ENCODE measurements at regions not wholly inside any gene's neighbourhood (a gene's known extent, or its start where the extent isn't known, plus 50 kb on each side); places are given as distances from the start of the nearest gene placed in this dataset.

DNA sequence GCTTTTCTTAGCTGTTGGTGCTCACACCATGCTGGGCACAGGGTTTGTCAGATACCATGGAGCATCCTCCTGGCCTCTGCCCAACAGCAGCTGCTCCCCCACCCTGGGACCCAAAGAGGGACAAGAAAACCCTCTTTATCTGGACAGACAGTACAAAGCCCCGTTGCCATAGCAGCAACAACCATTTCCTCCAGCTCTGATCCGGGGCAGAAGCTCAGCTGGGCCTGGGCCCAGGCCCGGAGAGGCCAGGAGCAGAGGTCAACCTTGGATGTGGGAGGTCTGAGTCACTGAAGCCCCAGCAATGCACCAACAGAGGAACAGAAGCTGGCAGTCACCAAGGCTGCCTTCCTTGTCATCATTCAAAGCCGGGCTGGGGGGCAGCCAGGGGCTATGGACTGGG lies 228.4 kb upstream of the POU3F1 start:
- H3K23ac ChIP-seq (ENCODE audit: insufficient read length, low read depth, low read length) = no peak overlapping the region
- no peaks in the 10 kb centered on the region for H3K79me1 ChIP-seq (ENCODE audit: insufficient read depth, low read depth, low read length, poor library complexity, severe bottlenecking)
- H2BK15ac ChIP-seq (ENCODE audit: low read depth, low read length) = no peak overlapping the region
- no peak overlapping the region for H3T11ph ChIP-seq (ENCODE audit: low read length)
- H3K4ac ChIP-seq (ENCODE audit: low read depth, low read length) = no peak overlapping the region
- peaks cover 44 to 45% of the 10 kb centered on the region in 2 experiments for H3K4me1 Mint-ChIP-seq
- no peak overlapping the region for H3K56ac ChIP-seq (ENCODE audit: insufficient read length, low read depth, low read length)
- H3K18ac ChIP-seq (ENCODE audit: insufficient read length, low read depth, low read length) = no peak overlapping the region
- H3K9ac ChIP-seq (ENCODE audit: extremely low read depth, insufficient read length, low read length) = no peak overlapping the region
- H3K27me3 ChIP-seq (ENCODE audit: insufficient read depth, low read length) = no peaks in the 10 kb centered on the region
- DNase-seq = no peak
- H3K27ac ChIP-seq (ENCODE audit: insufficient read length, low read depth, low read length) = no peak overlapping the region
- H4K8ac ChIP-seq (replicated peaks; ENCODE audit: insufficient read length, low read depth, low read length) = no peak overlapping the region
- no peaks in the 10 kb centered on the region for H3K79me2 ChIP-seq (ENCODE audit: insufficient read depth, low read length)
- no peak overlapping the region for H4K5ac ChIP-seq (ENCODE audit: insufficient read length, low read depth, low read length)
- no peaks in the 10 kb centered on the region for H3K23me2 ChIP-seq (ENCODE audit: insufficient read length, low read depth, low read length, poor library complexity, severe bottlenecking)
- H2BK120ac ChIP-seq (ENCODE audit: low read depth, low read length, poor library complexity, severe bottlenecking) = no peak overlapping the region
- H3K36me3 Mint-ChIP-seq (ENCODE audit: insufficient read depth in 1 of 3, low read depth in 3 of 3) = peaks cover 21 to 34% (median 23%) of the 10 kb centered on the region in 3 experiments
- H2BK20ac ChIP-seq (ENCODE audit: low read depth, low read length, poor library complexity, severe bottlenecking) = no peak overlapping the region
- no peak overlapping the region for H3K4me2 ChIP-seq (ENCODE audit: insufficient read depth, insufficient read length, low read length)
- H2AK5ac ChIP-seq (ENCODE audit: insufficient read length, low read length) = no peak overlapping the region
- no peak overlapping the region for H3K27ac Mint-ChIP-seq
- H4K91ac ChIP-seq (ENCODE audit: insufficient read length, low read depth, low read length) = no peak overlapping the region
- H3K27me3 Mint-ChIP-seq (ENCODE audit: low read depth) = peaks cover 1% of the 10 kb centered on the region
- peaks cover 6% of the 10 kb centered on the region; the same call in 1 of the 2 replicates for H3K4me1 ChIP-seq (ENCODE audit: insufficient read depth, low read length)
- H3K14ac ChIP-seq (ENCODE audit: insufficient read depth, low read length) = no peak overlapping the region
- H2BK12ac ChIP-seq (ENCODE audit: insufficient read length, low read depth, low read length) = no peak overlapping the region
- TF ChIP-seq, protein P1, sequence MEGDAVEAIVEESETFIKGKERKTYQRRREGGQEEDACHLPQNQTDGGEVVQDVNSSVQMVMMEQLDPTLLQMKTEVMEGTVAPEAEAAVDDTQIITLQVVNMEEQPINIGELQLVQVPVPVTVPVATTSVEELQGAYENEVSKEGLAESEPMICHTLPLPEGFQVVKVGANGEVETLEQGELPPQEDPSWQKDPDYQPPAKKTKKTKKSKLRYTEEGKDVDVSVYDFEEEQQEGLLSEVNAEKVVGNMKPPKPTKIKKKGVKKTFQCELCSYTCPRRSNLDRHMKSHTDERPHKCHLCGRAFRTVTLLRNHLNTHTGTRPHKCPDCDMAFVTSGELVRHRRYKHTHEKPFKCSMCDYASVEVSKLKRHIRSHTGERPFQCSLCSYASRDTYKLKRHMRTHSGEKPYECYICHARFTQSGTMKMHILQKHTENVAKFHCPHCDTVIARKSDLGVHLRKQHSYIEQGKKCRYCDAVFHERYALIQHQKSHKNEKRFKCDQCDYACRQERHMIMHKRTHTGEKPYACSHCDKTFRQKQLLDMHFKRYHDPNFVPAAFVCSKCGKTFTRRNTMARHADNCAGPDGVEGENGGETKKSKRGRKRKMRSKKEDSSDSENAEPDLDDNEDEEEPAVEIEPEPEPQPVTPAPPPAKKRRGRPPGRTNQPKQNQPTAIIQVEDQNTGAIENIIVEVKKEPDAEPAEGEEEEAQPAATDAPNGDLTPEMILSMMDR (conservative IDR thresholded peaks at IDR 0.05) = no peak
- no peak overlapping the region for H2BK5ac ChIP-seq (ENCODE audit: insufficient read length, low read length)
- no peak overlapping the region for H2AFZ ChIP-seq (ENCODE audit: low read length)
- no CpG with 5 or more reads among the region's 4 CpGs for WGBS (ENCODE audit: extremely low coverage, insufficient read length, low lambda C conversion rate)
- peaks cover 32 to 36% of the 10 kb centered on the region in 2 experiments for H3K9me3 Mint-ChIP-seq
- H3K9me3 ChIP-seq (ENCODE audit: control insufficient read depth, low read depth, low read length) = no peaks in the 10 kb centered on the region
- no peaks in the 10 kb centered on the region for H4K20me1 ChIP-seq (ENCODE audit: control insufficient read depth, insufficient read depth, insufficient read length)
- no peak overlapping the region for H3K4me3 Mint-ChIP-seq

All from H9 (cell line).